Uterus (tissue), 2 donors: ENCODE measurements at regions not wholly inside any gene's neighbourhood (a gene's known extent, or its start where the extent isn't known, plus 50 kb on each side); places are given as distances from the start of the nearest gene placed in this dataset.
"Not testable (repeated sequence)": the region's sequence is repeated elsewhere in the genome, so short reads cannot be mapped to it uniquely, and the experiment has no call there.

Experiments
- CTCF ChIP-seq, 4 experiments: fragments of 200-600 bp in 2 of 4; fragments of 450-650 bp in 2 of 4; sonication (generic) in 2 of 4; IDR thresholded peaks; one replicate each; pipeline ENCODE4 v1.5.1; 2016 to 2019; ENCODE audit warnings: antibody characterized with exemption in 4 of 4, mild to moderate bottlenecking in 2 of 4, moderate library complexity in 1 of 4
- POLR2A ChIP-seq, 2 donors: fragments of 450-650 bp; IDR thresholded peaks; one replicate each; pipeline ENCODE4 v1.6.1; 2016; ENCODE audit warnings: antibody characterized with exemption in 2 of 2, mild to moderate bottlenecking in 1 of 2, moderate library complexity in 1 of 2

DNA sequence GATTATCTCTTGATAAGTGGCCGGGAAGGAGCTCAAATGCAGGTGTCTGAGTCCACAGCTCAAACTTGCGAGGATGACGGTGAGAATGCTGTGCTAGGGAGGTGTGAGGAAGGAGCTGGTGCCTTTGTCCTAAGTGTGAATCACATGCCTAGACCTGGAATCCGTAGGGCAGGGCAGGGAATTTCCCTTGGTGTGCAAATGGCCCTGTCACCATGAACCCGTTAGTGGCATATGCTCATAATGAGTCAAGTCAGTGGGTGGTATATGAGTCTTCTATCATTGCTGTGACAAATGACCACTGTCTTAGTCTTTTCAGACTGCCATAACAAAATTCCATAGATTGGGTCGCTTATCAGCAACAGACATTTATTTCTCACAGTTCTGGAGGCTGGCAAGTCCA, 163.1 kb upstream of the NBPF12 start:
- not testable (repeated sequence) for TF ChIP-seq CTCF, POLR2A (IDR thresholded peaks at IDR 0.05)
